HCT116 (cell line): ENCODE measurements at regions not wholly inside any gene's neighbourhood (a gene's known extent, or its start where the extent isn't known, plus 50 kb on each side); places are given as distances from the start of the nearest gene placed in this dataset.

Experiments used
- ATAC-seq: fragments of 200-7000 bp; cut with Tn5 transposase; 2 replicates; pipeline ENCODE4 v1.9.1; 2020; ENCODE audit warnings: mild to moderate bottlenecking, moderate library complexity
- BruUV-seq: library from RNA; stranded (reverse); fragments of 400-500 nt; replicated peaks from 2 replicates; lab custom pipeline; 2021; lab: Mats Ljungman, UMichigan
- CTCF ChIA-PET: fragments of 300-600 bp; sonication (Branson Sonifier 250); formaldehyde crosslinking; loops from one replicate; lab custom pipeline; 2021; ENCODE audit warnings: antibody characterized with exemption; lab: Charles Lee
- POLR2A ChIA-PET: fragments of 300-600, 350-600 bp; sonication (Branson Sonifier 250); formaldehyde crosslinking; loops from one replicate; lab custom pipeline; 2021; ENCODE audit warnings: antibody characterized with exemption; lab: Charles Lee
- RAD21 ChIA-PET, 2 experiments: fragments of 300-600 bp; sonication (Branson Sonifier 250); formaldehyde crosslinking; loops; one replicate each; lab custom pipeline; 2023; ENCODE audit warnings: low total read pairs in 2 of 2; ENCODE audit not compliant: uncharacterized antibody in 2 of 2, unreplicated experiment in 2 of 2, low non-redundant PET in 1 of 2; lab: Charles Lee
- DNase-seq: peaks from one replicate; pipeline ENCODE4 v3.0.0-alpha.2; 2010; ENCODE audit warnings: low read depth, low spot score
- H2AFZ ChIP-seq: fragments of 200-600 bp; shearing (Covaris generic), sonication (generic); 2 replicates; pipeline ENCODE4 v1.6.1; 2017; ENCODE audit warnings: low read depth, mixed run types, mixed read lengths, antibody characterized with exemption, low read length; ENCODE audit not compliant: poor library complexity, severe bottlenecking
- H3K27ac ChIP-seq: 2 replicates; pipeline ENCODE4 v1.5.1; 2012; ENCODE audit warnings: low read depth, low read length
- H3K27me3 ChIP-seq: fragments of 200-600 bp; sonication (generic); 2 replicates; pipeline ENCODE4 v1.6.1; 2016; ENCODE audit warnings: mixed run types, low read length, mixed read lengths; ENCODE audit not compliant: insufficient read depth
- H3K36me3 ChIP-seq, 2 experiments: fragments of 200-500 bp in 1 of 2; fragments of 200-600 bp in 1 of 2; sonication (Bioruptor generic) in 1 of 2; sonication (generic) in 1 of 2; 2 replicates each; pipeline versions ENCODE4 v1.5.1 to v1.6.1; 2014 to 2016; ENCODE audit warnings: low read length in 2 of 2, inconsistent platforms in 1 of 2, mixed read lengths in 1 of 2, mixed run types in 1 of 2; ENCODE audit not compliant: insufficient read depth in 2 of 2, control insufficient read depth in 1 of 2
- H3K4me1 ChIP-seq, 2 experiments: fragments of 200-600 bp in 1 of 2; sonication (generic) in 1 of 2; 2 replicates each; pipeline versions ENCODE4 v1.5.1 to v1.6.1; 2012 to 2017; ENCODE audit warnings: low read length in 2 of 2, inconsistent platforms in 1 of 2, mild to moderate bottlenecking in 1 of 2, mixed read lengths in 1 of 2, mixed run types in 1 of 2, moderate library complexity in 1 of 2; ENCODE audit not compliant: insufficient read depth in 2 of 2, control insufficient read depth in 1 of 2
- H3K4me2 ChIP-seq: fragments of 200-600 bp; sonication (generic); 2 replicates; pipeline ENCODE4 v1.6.1; 2017; ENCODE audit warnings: mixed run types, low read length, mixed read lengths
- H3K4me3 ChIP-seq, 2 experiments: fragments of 200-600 bp in 1 of 2; sonication (generic) in 1 of 2; replicated peaks in 1 of 2; 2 replicates each; pipeline ENCODE4 v1.5.1; 2011 to 2016; ENCODE audit warnings: low read length in 2 of 2, control low read depth in 1 of 2, low read depth in 1 of 2, mild to moderate bottlenecking in 1 of 2, mixed read lengths in 1 of 2, mixed run types in 1 of 2
- H3K79me2 ChIP-seq: fragments of 200-600 bp; sonication (generic); 2 replicates; pipeline ENCODE4 v1.6.1; 2017; ENCODE audit warnings: mild to moderate bottlenecking, mixed run types, low read length, moderate library complexity, mixed read lengths; ENCODE audit not compliant: insufficient read depth
- H3K9ac ChIP-seq: fragments of 200-600 bp; sonication (generic); 2 replicates; pipeline ENCODE4 v1.6.1; 2016; ENCODE audit warnings: low read length, mixed read lengths
- H3K9me2 ChIP-seq: fragments of 200-600 bp; sonication (generic), shearing (Covaris generic); 2 replicates; pipeline ENCODE4 v1.6.1; 2017; ENCODE audit warnings: mixed run types, mild to moderate bottlenecking, moderate library complexity; ENCODE audit not compliant: insufficient read depth
- H3K9me3 ChIP-seq, 2 experiments: fragments of 200-500 bp in 1 of 2; fragments of 200-600 bp in 1 of 2; sonication (Bioruptor generic) in 1 of 2; sonication (generic) in 1 of 2; 2 replicates each; pipeline ENCODE4 v1.6.1; 2014 to 2017; ENCODE audit warnings: low read length in 2 of 2, mixed read lengths in 2 of 2, inconsistent platforms in 1 of 2, low read depth in 1 of 2, mild to moderate bottlenecking in 1 of 2, mixed run types in 1 of 2, moderate library complexity in 1 of 2; ENCODE audit not compliant: control insufficient read depth in 1 of 2, insufficient read depth in 1 of 2
- H4K20me1 ChIP-seq: fragments of 200-600 bp; sonication (generic), shearing (Covaris generic); 2 replicates; pipeline ENCODE4 v1.6.1; 2017; ENCODE audit warnings: mixed run types, mild to moderate bottlenecking, moderate library complexity; ENCODE audit not compliant: insufficient read depth
- ATF3 ChIP-seq: IDR thresholded peaks from 2 replicates; pipeline ENCODE4 v1.6.1; 2012
- CEBPB ChIP-seq: IDR thresholded peaks from 2 replicates; pipeline ENCODE4 v1.6.1; 2012; ENCODE audit warnings: low read depth
- EGR1 ChIP-seq: IDR thresholded peaks from 2 replicates; pipeline ENCODE4 v1.6.1; 2012; ENCODE audit warnings: low read depth
- EZH2 ChIP-seq: fragments of 200-600 bp; sonication (generic); IDR thresholded peaks from 2 replicates; pipeline ENCODE4 v1.6.1; 2017; ENCODE audit warnings: antibody characterized with exemption, mixed run types
- EZH2phosphoT487 ChIP-seq: fragments of 200-600 bp; IDR thresholded peaks from 2 replicates; pipeline ENCODE4 v1.6.1; 2018; ENCODE audit warnings: antibody characterized with exemption, borderline replicate concordance
- FOSL1 ChIP-seq: IDR thresholded peaks from 2 replicates; pipeline ENCODE4 v1.6.1; 2012; ENCODE audit warnings: low read depth
- POLR2A ChIP-seq: IDR thresholded peaks from 2 replicates; pipeline ENCODE4 v1.7.0; 2011; ENCODE audit warnings: borderline replicate concordance; ENCODE audit not compliant: insufficient read depth, insufficient read length; ENCODE audit errors: extremely low read depth
- POLR2AphosphoS5 ChIP-seq: IDR thresholded peaks from 2 replicates; pipeline ENCODE4 v1.6.1; 2011; ENCODE audit warnings: mild to moderate bottlenecking, low read depth, low read length, moderate library complexity
- RAD21 ChIP-seq: IDR thresholded peaks from 2 replicates; pipeline ENCODE4 v1.6.1; 2012; ENCODE audit warnings: low read depth, mild to moderate bottlenecking
- SIN3A ChIP-seq: IDR thresholded peaks from 2 replicates; pipeline ENCODE4 v1.6.1; 2012; ENCODE audit warnings: low read depth
- SP1 ChIP-seq: IDR thresholded peaks from 2 replicates; pipeline ENCODE4 v1.6.1; 2012; ENCODE audit warnings: low read depth
- SRF ChIP-seq: IDR thresholded peaks from 2 replicates; pipeline ENCODE4 v1.6.1; 2012; ENCODE audit warnings: low read depth
- ZBTB33 ChIP-seq: IDR thresholded peaks from 2 replicates; pipeline ENCODE4 v1.6.1; 2011; ENCODE audit warnings: mild to moderate bottlenecking, low read length, moderate library complexity; ENCODE audit not compliant: insufficient replicate concordance; ENCODE audit errors: extremely low read depth
- ZFX ChIP-seq: fragments of 450-650 bp; IDR thresholded peaks from 2 replicates; pipeline ENCODE4 v1.6.1; 2017
- intact Hi-C: fragments of 100-400 bp; cut with micrococcal nuclease; formaldehyde crosslinking; loops from 2 replicates; pipeline ENCODE4 v1.10.0; 2022
- TF ChIP-seq, protein P1 (sequence below), 3 experiments: fragments of 200-600 bp in 1 of 3; sonication (generic) in 1 of 3; IDR thresholded peaks in 2 of 3; conservative IDR thresholded peaks in 1 of 3; 2 replicates each; pipeline ENCODE4 v1.5.1; 2012 to 2017; ENCODE audit warnings: low read depth in 2 of 3, low read length in 2 of 3, antibody characterized with exemption in 1 of 3, borderline replicate concordance in 1 of 3, control low read depth in 1 of 3, mild to moderate bottlenecking in 1 of 3, mixed read lengths in 1 of 3, mixed run types in 1 of 3, moderate library complexity in 1 of 3; ENCODE audit not compliant: insufficient read depth in 1 of 3

DNA sequence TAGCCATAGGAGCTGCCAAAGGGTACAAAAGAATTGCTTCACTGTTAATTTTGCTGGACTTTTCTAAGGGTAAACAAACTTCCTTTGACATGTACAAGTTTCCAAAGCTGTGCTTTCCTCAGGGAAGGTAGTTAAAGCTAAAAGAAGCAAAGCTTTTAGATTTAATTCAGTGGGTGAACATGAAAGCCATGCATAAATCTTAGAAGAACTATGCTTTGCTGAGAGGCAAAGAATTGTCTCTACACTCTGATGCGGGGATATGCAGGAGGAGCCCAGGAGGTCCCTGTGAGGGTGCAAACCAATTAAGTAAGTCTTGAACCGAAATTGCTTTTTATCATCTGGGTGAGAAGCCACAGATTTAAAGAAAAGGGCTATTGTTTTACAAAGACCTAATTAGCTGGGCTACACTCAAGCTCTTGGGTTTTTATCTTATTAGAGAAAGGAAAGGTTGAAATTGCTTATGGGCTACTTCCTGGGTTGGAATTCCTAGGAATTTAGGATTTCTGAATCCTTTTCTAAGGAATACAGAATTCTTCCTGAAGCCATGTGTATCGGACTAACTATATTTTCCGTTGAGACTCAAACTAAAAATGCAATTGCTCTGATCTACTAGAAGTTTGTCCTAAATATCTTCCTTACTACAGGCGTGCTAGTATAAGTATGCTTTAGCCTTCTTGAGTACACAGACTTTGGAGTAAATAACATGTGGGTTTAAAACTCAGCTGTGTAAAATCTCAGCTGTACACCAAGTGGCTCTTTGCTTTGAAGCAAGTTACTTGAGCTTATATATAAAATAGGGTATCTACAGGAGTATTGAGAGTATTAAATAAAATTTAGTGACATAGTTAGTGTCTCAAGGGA is 188.4 kb upstream of the ANK2 start (continued):
- no peak for TF ChIP-seq EZH2
- no peak for TF ChIP-seq ZFX
- no peak for TF ChIP-seq SP1
- TF ChIP-seq POLR2AphosphoS5 = no peak
- TF ChIP-seq ATF3 = no peak
- TF ChIP-seq RAD21 = no peak
- TF ChIP-seq SIN3A = no peak
- TF ChIP-seq POLR2A = no peak

- Histone ChIP-seq H3K79me2 (no peaks in the 10 kb centered on the region), H3K27ac (no peak overlapping the region), H2AFZ (no peak overlapping the region), H3K9ac (no peak overlapping the region), H3K4me3 (no peak overlapping the region), H3K9me3 (no peaks in the 10 kb centered on the region), H3K4me2 (no peak overlapping the region), H3K4me1 (peaks cover 5 to 11% of the 10 kb centered on the region in 2 experiments; a peak in 3 of 4 replicates), H4K20me1 (no peaks in the 10 kb centered on the region), H3K9me2 (no peaks in the 10 kb centered on the region), H3K27me3 (no peaks in the 10 kb centered on the region), H3K36me3 (no peaks in the 10 kb centered on the region)
- RAD21 ChIA-PET = no interaction called here
- CTCF ChIA-PET = no interaction called here
- no TSS peak for BruUV-seq
- intact Hi-C loops = no loop called here
- POLR2A ChIA-PET = no interaction called here
- DNase-seq (no peak), ATAC-seq (no peak)
- TF ChIP-seq FOSL1 = no peak
- no peak for TF ChIP-seq POLR2A
- TF ChIP-seq EGR1 = no peak
- TF ChIP-seq RAD21 = no peak
- no peak for TF ChIP-seq ATF3
- TF ChIP-seq CEBPB = no peak
- TF ChIP-seq EZH2phosphoT487 = no peak
- no peak for TF ChIP-seq ZBTB33
- TF ChIP-seq, protein P1, sequence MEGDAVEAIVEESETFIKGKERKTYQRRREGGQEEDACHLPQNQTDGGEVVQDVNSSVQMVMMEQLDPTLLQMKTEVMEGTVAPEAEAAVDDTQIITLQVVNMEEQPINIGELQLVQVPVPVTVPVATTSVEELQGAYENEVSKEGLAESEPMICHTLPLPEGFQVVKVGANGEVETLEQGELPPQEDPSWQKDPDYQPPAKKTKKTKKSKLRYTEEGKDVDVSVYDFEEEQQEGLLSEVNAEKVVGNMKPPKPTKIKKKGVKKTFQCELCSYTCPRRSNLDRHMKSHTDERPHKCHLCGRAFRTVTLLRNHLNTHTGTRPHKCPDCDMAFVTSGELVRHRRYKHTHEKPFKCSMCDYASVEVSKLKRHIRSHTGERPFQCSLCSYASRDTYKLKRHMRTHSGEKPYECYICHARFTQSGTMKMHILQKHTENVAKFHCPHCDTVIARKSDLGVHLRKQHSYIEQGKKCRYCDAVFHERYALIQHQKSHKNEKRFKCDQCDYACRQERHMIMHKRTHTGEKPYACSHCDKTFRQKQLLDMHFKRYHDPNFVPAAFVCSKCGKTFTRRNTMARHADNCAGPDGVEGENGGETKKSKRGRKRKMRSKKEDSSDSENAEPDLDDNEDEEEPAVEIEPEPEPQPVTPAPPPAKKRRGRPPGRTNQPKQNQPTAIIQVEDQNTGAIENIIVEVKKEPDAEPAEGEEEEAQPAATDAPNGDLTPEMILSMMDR (IDR thresholded peaks at IDR 0.05 in 2 of 3, conservative IDR thresholded peaks at IDR 0.05 in 1 of 3; ENCODE audit: borderline replicate concordance in 1 of 3, insufficient read depth in 1 of 3, low read depth in 2 of 3, low read length in 2 of 3) = no peak
- TF ChIP-seq SIN3A = no peak
- no peak for TF ChIP-seq SRF
- TF ChIP-seq SP1 = no peak
Measured at GRCh38 chr4:112861691-112862674, 187.5 kb upstream of the ANK2 start.
